ENCODE measurements at regions not wholly inside any gene's neighbourhood (a gene's known extent, or its start where the extent isn't known, plus 50 kb on each side); places are given as distances from the start of the nearest gene placed in this dataset.

DNA sequence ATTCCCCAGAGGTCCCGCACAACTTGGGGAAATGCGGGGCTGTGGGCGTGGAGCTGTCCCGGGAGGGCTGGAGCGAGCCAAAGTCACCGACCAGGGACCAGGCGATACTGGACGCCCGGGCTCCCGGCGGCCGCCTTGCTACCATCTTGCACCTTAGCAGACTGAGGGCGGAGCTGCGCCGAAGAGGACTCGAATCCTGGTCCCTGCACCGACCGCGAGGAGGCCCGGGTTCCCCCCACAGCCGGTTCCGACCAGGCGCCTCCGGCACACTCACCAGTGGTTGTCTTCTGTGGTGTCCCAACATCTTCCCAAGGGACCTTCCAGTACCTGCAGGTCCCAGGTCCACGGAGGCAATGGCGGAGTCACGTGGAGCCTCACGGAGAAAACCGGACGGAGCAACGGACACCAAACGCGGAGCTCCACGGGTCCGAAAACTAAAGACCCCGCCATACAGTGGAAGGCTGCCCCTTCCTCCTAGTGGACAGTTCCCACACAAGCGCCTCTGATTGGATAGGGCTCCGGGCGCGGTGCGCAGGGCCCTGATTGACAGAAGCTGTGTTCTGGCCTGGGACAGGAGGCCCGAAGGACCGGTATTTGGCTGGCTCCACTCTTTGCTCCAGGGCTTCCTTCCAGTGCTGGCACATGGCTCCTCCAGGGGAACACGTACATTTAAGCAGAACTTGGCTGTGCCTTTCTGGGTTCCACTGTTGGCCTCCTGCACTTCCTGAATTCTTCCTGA is 124.6 kb upstream of the ZNF479 start:
- no peak for DNase-seq

DNA sequence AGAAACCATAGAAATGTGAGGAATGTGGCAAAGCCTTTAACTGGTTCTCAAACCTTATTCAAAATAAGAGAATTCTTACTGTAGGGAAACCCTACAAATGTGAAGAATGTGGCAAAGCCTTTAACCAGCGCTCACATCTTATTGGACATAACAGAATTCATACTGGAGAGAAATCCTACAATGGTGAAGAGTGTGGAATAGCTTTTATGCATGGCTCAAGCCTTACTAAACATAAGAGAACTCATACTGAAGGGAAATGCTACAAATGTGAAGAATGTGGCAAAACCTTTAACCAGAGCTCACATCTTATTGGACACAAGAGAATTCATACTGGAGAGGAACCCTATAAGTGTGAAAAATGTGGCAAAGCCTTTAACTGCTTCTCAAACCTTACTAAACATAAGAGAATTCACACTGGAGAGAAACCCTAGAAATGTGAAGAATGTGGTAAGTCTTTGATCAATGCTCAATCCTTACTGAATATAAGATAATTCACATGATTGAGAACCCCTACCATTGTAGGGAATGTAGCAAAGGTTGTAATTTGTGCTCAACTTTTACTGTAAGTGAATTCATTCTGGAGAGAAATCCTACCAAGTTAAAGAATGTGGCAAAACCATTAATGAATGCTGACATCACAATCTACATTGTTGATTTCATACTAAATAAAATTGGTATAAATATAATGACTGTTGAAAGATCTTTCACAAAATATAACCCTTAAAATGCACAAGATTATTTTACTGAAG is 142.5 kb upstream of the ZNF479 start:
- DNase-seq, result no peak

DNA sequence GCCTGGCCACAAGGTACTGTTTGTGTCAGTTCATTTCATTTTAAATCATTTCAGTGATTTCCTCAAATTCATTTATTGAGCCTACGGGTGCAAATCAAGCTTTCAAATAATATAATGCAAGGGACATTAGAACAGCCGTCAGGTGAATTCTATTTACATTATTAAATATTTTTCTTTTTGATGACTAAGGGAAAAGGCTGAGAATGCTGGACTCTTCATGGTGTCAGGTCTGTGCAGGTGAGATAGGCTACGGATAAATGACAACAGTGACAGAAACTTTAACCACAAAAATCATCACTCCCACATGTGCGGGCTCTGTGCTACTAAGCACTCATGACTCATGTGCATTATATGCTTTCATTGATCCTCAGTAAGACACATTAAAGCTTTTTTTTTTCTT is 149.2 kb upstream of the ZNF716 start:
- DNase-seq, result no peak

DNA sequence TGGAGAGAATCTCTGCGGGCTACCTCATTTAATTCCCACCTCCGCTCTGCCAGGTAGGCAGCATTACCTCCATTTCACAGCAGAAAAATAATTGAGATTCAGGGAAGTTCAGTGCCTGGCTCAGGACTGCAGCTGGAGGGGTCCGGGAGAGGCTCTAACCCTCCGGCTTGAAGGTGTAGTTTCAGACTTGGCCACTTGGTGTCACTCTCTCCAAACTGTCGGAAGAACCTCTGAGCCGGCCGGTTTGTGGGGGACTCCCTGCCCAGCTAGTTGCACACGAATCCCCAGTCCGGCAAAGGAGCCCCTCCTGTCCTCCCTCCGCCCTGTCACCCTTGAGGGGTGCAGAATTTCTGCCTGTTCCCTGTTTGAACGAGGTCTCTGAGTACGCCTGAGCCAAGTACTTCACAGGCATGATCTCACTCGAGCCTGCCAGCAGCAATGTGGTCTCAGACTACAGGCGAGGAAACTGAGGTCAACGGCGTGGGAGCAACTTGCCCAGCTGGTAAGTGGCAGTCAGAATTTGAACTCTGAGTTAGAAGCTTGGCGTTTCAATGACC is 144.7 kb upstream of the ZNF716 start:
- peak in 2 of 3 experiments; percentile 10 to 26 for DNase-seq

DNA sequence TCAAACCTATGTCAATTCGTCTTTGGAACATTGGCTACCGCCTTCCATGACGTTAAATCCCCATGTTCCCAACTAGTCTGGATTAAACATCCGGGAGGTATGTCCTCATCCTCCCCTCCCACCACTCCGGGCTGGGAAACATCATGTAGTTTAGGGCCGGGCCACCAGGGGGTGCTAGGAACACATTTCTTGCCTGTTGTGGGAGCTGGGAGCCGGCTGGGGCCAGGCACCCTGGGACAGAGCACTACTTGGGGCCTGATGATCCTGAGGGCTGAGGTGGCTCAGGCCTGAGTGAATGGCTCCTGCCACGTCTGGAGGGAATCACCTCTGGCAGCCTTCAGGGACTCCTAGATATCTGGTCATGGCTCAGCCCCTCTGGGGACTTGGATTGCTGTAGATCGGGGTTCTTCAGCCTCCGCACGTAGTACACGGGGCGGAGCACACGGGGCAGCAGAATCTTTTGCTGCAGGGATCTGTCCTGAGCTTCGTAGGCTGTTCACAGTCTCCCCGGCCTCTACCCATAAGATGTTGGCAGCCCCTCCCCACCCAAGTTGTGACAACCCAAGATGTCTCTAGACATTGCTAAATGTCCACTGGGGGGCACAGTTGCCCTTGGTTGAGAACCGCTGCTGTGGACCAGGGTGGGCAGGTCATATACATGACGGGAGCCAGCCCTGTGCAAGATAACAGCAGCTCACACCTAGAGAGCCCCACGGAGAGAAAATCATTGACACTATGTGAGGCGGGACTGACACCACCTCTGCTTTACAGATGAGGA is 141.2 kb upstream of the ZNF716 start:
- DNase-seq, result peak in 2 of 3 experiments; percentile 5 to 9

DNA sequence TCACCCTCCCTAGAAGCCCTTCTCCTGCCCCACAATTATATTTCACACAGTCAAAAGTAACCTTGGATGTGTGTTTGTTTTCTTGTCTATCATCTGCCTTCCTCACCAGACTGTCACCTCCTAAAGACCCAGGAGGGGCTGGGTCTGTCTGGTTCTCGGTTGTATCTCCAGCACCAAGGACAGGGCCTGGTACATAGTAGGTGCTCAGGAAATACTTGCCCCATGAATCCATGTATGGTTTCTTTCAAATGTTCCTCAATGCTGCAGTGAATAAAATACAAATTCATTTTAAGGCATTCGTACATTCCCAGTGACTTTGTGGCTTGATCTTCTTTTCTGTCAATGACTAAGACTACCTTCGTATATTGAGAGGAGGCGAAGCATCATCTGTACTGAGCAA is 122.9 kb upstream of the ZNF716 start:
- DNase-seq, result no peak

DNA sequence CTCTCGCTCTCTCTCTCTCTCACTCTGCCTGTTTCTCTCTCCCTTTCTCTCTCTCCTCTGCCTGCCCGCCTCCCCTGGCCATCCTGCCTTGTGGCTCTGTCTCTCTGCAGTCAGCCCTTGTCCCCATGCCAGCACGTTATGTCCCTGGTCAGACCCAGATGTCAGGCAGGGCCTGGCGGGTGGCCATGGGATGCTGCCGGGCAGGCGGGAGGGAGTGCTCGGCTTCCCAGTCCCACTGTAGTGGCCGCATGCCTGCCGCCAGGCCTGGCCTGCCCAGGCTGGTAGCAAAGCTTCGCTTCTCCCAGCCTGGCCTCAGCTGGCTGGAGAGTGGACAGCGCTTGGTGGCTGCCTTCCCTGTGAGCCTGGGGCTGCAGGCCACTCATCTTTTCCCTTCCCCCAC is 121.5 kb upstream of the ZNF716 start:
- DNase-seq, result no peak

DNA sequence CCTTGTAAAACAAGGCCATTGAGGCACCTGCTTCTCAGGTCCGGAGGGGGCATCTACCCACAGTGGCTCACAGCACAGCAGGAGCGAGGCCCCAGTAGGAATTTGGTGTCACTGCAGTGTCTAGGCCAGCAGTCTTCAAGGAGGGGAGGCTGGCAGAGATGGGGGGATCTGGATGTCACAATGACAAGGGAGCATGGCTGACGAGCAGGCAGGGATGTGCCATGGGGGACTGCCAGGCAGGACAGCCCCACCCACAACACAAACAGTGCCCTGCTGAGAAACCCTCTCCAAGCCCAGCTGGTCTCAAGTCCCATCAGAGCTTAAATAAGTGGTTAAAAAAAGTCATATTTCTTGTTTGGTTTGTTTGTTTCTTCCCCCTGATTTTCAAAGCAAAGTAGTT is 121.0 kb upstream of the ZNF716 start:
- no peak for DNase-seq

DNA sequence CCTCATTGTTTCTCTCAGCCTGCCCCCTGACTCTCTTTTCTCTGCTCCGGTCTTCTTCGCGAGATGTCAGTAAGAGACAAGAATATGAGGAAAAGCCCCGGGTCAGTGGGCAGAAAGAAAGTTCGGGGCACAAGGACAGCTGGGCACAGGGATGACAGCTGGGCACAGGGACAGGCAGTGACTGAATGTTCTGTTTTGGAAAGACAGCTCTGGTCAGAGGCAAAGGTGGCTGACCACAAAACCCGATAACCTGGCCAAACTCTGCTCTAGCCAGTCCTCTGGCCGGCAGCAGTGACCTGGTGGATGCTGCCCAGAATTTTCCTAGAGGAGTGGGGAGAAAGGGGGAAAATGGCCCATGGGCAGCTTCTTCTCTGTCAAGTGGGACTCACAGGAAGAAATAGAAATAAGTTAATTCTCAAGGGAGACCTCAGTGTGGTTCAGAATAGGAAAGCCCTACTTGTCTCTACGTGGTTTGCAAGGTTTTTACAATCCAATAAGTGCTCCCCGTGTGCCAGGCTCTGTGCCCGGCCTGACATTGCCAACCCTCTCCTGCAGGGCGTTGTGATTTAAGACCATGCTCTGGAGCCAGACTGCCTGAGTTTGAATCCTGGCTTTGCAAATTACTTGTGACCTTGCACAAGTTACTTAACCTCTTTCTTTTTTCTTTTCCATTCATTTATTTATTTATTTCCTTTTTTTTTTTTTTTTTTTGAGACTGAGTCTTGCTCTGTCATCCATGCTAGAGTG is 110.6 kb upstream of the ZNF716 start:
- DNase-seq, result no peak

DNA sequence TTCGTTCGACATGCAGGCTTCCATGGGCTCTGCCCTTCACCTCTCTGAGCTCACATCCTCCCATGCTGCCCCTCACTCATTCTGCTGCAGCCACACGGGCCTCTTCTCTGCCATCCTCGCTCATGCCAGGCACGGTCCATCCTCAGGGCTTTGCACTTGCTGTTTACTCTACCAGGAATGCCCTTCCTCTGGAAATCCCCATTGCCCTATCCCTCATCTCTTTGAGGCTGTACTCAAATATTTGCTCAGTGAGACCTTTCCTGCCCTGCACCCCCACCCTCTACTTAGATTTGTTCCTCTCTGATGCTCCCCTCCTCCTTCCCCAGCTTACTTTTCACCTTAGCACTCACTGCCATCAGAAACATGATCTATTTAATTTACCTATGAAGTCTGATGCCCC is 107.0 kb upstream of the ZNF716 start:
- DNase-seq, result no peak

DNA sequence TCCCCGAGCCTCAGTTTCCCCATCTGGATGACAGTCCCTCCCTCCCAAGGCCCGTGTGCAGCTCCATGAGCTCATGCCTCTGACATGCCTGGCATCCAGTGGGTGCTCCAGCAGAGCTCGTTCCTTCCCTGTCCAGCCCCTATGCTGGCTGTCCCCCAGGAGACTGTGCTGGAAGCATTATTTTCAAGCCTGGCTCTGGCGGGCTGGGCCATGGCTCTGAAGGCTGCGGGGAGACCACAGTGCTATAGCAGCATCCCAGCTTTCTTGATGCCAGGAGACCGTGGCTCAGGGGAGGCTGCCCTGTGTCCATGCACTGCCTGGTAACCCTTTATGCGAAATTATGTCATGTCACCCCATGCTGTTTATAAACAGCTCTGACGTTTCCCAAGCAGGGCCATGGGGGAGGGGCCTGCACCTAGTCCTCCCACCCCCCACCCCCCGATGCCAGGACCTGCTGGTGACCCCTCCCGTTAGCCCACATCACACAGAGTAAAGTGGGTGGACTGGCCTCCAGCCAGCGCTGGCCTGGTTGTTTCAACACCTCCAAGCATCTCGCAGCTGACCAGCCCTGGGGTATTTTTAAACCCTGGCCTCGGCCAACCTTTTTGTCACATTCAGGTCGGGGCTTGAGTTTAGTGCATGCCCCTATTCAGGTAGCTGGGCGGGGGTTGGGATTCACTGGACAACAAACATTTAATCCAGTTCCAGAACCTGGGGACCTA is 105.9 kb upstream of the ZNF716 start:
- no peak for DNase-seq

DNA sequence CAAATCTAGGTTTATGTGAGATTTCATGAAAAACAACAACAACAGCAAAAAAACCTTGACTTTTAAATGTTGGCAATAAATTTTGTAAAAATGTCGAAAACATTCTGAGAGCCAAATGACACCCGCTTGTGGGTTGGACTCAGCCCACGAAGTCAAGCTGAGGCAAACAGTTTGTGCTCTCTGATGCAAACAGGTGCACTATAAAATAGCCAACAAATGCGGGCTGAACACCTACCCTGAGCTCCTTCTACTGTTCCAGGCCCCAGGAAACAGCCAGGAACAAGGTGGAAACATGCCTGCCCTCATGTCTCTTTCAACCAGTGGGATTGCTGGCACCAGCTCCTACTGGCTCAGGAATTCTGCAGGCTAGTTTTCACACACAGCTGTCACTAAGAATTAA is 105.0 kb upstream of the ZNF716 start:
- DNase-seq, result no peak

DNA sequence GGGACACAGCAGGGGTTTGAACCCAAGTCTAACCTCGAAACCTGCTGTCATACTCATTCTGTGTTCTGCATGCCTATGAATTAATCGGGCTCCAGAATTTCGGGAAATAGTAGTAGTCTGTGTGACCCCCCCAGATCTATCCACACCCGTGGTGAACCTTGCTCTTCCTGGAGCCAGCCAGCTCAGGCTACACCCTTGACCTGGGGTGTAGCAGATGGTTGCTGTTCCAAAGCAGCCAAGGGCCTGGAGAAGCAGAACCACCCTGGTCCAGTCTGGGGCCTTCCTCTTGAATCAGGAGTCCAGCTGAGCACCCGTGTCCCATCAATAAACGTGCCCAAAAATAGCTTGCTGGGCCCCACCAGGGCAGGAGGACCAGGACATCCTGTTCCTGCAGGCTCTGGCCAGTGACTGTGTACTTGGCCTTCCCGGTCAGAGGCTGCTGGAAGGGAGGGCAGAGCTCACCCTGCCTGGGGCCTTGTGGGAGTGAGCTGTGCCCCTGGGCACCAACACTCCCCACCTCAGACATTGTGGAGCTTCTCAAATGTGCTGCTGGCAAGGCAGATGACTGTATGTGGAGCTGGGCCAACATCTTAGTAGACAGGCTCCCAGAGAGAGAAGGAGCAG is 101.2 kb upstream of the ZNF716 start:
- no peak for DNase-seq

DNA sequence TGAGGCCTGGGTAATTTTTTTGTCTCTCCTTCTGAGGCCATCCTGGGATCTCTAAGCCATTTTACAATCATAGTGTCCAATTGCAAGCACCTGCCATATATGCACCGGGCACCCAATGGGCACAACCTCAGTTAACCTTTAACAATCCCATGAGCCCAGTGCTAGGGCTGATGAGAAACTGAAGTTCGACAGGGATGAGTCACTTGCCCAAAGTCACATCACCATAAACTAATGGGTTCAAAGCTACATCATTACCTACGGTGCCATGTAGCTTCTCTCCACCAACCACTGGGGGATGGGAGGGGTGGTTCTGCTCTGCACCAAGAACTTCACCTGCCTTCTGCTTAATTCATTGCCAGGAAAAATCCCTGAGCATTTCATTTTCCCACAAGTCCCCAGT is 95.8 kb upstream of the ZNF716 start:
- no peak for DNase-seq

DNA sequence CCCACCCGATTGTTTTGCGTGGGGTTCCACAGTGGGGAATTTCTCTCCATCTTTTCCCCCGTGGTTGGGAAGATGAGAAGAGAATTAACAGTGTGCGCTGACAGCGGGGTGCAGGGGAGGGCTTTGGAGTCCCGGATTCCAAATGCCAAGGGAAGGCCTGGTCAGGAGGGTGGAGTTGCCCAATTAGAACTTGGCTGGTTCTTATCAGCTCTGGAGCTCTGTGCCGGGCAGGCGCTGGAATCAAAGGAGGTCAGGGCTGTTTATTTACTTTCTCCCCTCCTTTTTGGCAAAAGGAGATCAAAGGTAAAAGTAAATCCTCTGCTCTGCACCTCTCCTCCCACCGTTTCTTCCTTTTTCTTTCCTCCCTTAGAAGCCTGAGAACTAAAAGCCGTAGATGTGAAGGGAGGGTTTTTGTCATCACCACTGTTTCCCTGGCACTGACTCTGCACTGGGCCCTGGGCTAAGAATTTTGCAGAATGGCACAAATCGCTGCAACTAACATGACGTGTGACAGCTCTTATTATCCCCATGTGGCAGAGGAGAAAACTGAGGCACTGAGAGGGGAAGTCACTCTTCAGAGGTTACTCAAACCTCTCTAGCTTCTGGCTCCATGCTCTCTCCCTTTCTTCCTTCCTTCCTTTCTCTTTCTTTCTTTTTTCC is 95.2 kb upstream of the ZNF716 start:
- DNase-seq, result no peak

DNA sequence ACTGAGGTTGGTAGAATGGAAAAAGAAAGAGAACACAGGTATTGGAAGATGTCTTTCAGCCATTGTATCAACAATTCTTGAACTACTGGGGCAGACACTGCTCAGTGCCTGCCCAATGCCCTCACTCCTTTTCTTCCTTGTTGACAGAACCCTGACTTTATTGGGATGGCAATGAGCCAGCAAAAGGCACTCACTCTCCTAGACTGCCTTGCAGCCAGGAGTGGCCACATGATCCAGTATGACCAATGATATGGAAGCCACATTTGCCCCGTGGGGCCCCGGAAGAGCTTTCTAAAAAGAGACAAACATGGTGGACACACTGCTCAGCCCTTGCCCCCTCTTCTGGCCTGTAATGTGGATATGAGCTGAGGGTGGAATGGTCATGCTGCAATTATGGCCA is 88.6 kb upstream of the ZNF716 start:
- no peak for DNase-seq

DNA sequence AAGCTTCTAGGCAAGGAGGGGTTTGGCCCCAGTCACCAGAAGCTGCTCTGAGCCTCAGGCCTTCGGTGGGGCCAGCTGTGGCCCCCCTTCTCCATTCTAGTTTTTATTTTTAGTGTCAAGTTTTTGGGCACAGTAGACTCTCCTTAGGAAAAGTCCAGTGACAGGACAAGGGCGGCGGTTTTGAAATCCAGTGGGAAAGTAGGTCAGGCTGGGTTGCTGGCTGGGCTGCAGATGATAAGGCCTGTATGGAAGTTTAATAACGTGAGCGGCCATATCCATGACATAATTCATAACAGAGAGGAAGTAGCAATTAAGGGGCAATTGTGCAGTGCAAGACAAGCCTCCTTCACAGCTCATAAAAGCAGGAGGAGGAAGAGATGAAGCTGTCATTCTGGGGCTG is 87.1 kb upstream of the ZNF716 start:
- DNase-seq, result no peak

DNA sequence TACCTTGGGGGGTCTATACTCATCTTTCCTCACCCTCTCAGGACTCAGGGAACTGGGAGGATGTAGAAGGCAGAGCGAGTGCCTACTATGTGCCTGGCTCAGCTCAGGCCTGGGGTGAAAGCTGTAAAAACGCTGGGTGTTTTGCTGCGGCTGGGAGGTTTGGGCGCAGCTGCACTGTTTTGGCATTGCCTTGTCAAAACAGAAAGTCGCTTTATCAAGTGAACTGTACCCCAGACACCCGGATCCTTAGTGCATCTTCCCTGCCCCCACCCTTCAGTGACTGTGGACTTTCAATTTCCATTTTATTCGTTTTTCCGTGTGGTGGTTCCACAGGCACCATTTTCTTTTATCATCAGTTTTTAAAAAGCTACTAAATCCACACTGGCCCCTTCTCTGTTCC is 86.7 kb upstream of the ZNF716 start:
- no peak for DNase-seq

DNA sequence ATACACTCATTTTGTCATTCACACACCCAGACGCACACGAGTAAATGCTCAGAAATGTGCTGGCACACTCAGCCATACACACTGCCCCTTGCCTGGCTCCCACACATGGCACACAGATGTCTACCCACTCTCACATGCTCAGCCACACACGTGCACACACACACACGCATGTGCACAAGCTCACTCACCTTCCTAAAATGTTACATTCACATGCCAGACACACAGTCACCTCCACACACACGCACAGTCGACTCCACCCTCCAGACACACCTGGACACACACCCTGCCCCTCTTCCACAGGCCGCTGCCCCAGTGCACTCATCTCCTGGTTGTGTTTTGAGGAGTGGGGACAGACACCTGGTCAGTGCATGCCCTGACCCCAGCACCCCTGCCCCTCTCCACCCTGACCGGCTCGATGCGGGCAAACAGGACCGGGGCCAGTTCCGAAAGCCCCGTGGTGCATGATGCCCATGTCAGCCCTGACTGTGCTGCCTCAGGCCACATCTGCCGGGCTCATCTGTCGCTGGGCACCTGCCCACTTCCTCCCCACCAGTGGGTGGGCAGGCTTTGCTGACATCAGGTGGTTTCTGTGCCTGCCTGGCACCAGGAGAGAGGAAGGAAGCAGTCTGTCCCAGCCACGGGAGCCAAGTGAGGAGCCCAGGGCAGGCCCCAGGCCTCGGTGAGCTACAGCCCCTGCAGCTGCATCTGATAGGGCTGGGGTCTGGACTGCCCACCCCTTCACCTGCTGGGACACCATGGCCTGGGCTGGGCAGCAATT is 84.9 kb upstream of the ZNF716 start:
- DNase-seq, result no peak

DNA sequence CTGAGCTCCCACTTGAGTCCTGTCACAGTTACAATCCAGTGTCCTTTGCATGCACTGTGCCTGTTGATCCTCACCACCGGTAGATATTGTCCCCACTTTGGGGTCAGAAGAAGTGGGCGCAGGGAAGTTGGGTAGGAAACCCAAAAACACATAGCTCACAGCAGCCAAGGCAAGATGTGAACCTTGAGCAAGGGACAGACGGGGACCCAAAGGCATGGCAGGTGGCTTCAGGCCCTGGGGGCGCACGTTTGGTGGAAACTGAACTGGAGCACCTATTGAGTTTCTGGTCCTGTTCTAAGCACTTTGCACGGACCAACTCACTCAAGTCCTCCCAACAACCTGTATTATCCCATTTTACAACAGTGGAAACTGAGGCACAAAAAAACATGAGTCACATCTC is 82.8 kb upstream of the ZNF716 start:
- no peak for DNase-seq

All from NCI-H1417 (cell line).